TTC549 (cell line): ENCODE measurements at regions not wholly inside any gene's neighbourhood (a gene's known extent, or its start where the extent isn't known, plus 50 kb on each side); places are given as distances from the start of the nearest gene placed in this dataset.

Experiments
- FAIRE-seq: peaks from 2 replicates; lab custom pipeline; 2012; peaks lifted over from hg19 to GRCh38; lab: Jason Lieb, UNC

DNA sequence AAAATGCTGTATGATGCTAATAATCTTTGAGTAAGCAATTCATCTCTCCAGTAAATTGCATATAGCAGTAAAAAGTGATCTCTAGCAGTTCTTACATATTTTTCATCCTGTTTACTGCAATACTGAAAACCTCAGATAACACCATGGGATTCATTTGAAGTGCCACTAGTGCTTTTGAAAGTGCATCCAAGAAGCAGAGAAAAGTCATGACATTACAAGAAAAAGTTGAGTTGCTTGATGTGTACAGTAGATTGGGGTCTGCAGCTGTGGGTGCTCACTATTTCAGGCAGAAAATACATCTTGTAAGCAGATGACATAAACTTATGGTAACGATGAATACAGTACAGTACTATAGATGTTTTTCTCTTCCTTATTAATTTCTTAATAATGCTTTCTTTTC lies 1984.9 kb upstream of the LRRTM1 start:
- FAIRE-seq = no peak

- FAIRE-seq = no peak
These were observed 1978.5 kb upstream of the LRRTM1 start for GRCh38 chr2:82283075-82283474.

DNA sequence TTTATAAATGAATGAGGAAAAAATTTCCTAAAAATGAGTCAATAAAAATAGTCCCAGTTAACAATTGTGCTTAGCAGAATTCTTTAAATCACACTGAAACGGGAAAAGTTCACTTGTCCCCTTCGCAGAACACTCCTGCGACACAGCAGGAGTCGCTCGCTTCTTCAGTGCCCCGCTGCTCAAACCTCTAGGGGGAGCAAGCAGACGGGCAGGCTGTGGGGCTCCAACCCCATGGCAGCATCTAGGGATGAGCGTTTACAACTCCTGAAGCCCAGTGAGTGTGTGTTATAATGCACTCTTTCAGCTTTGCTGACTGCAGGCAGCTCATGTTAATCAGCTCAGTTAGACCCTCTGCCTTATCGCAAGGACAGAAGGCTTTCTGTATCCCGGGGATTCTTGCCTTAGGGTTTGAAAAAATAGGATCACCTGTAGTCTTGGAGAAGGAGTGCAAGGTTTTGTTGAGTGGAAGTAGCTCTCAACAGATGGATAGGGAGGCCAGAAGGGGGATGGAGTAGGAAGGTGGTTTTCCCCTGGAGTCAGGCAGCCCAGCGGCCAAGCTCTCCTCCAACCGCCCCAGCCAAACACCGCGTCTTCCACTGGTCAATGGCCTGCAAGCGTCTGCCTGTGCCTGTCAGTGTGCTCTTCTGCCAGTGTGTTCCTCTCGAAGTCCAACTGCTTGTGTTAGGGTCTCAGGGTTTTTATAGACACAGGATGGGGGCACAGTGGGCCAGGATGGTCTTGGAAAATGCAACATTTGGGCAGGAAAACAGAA lies 1977.7 kb upstream of the LRRTM1 start:
- no peak for FAIRE-seq

DNA sequence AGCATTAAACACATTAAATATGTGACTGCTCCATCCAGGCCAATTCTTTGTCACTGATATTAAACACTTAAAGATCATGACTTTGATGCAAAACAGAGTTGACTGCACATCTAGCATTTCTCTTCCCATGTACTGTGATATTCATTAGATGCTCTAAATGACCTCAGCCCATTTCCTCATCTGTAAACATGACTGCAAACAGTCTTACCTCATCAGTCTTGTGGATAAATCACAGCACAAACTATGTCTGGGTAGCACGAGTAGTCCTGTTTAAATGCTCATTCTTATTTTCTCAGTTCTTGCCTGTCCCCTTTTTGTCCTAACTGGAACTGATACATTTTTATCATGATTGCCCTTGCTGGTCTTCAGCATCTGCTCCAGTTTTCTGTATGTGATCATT lies 1974.8 kb upstream of the LRRTM1 start:
- no peak for FAIRE-seq

DNA sequence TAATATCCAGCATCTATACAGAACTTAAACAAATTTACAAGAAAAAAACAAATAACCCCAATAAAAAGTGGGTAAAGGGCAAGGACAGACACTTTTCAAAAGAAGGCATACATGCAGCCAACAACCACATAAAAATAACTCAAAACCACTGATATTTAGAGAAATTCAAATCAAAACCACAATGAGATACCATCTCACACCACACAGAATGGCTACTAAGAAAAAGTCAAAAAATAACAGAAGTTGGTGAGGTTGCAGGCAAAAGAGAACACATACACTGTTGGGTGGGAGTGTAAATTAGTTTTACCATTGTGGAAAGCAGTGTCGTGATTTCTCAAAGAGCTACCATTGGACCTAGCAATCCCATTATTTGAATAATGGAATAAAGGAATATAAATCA lies 1973.9 kb upstream of the LRRTM1 start:
- FAIRE-seq = no peak

- FAIRE-seq = no peak
These were observed 1971.0 kb upstream of the LRRTM1 start for GRCh38 chr2:82275599-82275998.

GRCh38 chr2:82268446-82268845 lies 1963.9 kb upstream of the LRRTM1 start:
- no peak for FAIRE-seq

DNA sequence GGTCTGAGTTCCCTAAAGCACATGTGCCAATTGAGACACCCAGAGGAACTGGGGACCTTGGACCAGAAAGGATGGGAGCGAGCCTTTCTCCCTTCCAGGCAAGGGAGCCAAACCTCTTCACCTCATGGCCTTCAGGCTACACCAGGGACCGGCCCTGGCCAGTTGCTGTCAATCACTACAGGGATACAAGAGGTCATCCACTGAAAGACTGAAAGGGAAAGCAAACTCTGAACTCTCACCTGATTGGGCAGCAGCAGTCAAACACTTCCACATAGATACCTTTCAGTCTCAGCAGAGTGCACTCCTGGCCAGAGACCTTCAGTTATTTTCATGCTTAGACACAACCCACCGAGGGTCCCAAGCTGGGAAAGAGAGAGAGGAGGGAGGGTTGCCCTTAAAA lies 1956.0 kb upstream of the LRRTM1 start:
- FAIRE-seq = no peak

GRCh38 chr2:82259551-82259950 lies 1955.0 kb upstream of the LRRTM1 start:
- no peak for FAIRE-seq

- FAIRE-seq = no peak
These were observed 1953.4 kb upstream of the LRRTM1 start for GRCh38 chr2:82257796-82258555.

GRCh38 chr2:82256983-82257632 lies 1952.6 kb upstream of the LRRTM1 start:
- FAIRE-seq = no peak

- no peak for FAIRE-seq
These were observed 1951.7 kb upstream of the LRRTM1 start for GRCh38 chr2:82256288-82256687.

DNA sequence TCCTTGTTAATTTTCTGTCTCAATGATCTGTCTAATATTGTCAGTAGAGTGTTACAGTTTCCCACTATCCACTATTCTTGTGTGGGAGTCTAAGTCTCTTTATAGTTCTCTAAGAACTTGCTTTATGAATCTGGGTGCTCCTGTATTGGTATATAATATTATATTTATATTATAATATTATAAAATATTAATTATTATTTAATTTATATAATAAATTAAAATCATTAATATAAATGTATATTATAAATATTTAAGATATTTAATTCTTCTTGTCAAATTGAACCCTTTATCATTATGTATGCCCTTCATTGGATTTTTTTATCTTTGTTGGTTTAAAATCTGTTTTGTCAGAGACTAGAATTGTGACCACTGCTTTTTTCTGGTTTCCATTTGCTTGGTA lies 1950.2 kb upstream of the LRRTM1 start:
- FAIRE-seq = peak; percentile 43

DNA sequence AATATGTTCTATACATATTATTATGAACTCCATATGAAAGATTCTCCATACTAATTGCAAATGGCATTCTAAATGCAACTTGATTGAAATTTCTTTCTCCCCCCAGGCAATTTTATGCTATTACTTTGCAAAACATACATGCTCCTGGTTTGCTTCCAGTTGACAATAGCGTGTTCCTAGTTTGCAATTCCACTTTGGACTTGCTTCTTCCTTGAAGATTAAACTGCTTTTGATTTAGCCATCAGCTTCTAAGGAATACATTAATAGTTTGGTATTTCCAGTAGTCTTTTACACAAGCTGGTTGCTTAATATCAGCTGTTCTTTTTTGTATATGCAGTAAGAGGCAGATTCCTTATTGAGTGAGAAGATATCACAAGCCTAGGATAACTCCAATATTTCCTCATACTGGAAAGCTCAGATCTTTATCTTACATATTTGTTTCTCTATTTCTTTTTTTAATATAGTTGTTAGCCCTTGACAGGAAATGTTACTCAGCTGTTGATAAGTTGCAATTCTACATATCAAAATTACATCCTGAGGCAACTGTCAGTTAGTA lies 1941.7 kb upstream of the LRRTM1 start:
- no peak for FAIRE-seq

DNA sequence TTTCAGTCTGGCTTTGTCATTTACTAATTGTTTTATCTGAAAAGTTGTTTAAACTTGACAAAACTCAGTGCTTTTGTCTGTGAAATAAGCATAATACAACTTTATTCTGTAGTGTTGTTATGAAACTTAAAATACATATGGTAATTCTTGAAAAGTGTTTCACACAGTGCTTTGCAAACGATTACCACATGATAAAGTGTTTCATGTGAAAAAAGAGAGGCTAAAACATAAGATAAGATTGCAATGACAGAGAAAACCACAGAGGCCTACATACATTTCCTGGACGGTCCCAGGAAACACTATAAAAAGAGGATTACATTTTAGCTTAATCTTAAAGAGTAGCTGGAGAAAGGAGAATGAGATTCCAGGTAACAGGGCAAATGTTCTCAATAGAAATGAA lies 1934.6 kb upstream of the LRRTM1 start:
- FAIRE-seq = no peak

DNA sequence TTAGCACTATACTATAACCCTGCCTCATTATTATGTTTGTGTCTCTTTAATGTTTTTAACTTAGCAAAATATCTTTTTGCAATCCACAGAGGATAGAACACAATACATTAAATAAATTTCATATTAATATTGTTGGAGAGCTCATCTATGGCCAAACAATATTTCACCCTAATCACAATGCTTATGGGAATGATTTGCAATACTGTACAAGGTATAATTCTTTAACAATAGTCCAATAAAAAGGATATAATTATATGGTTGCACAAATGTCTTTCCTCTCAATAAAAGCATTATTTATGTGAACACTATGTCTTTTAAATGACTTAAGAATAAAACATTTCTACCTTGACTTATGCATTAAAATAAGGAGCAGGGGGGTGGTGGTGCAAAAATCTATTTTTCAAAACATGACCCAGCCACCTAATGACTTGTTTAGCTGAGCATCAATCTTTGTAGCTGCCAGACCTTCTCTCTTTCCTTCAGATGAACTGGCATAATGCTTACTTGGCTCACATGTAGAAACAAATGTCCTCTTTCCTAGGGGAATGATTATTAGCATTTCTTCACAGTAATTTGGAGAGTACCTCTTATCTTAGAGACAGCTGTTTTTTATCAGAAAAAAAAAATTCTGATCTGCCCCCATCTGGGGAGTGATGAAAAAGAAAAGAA lies 1933.6 kb upstream of the LRRTM1 start:
- no peak for FAIRE-seq

DNA sequence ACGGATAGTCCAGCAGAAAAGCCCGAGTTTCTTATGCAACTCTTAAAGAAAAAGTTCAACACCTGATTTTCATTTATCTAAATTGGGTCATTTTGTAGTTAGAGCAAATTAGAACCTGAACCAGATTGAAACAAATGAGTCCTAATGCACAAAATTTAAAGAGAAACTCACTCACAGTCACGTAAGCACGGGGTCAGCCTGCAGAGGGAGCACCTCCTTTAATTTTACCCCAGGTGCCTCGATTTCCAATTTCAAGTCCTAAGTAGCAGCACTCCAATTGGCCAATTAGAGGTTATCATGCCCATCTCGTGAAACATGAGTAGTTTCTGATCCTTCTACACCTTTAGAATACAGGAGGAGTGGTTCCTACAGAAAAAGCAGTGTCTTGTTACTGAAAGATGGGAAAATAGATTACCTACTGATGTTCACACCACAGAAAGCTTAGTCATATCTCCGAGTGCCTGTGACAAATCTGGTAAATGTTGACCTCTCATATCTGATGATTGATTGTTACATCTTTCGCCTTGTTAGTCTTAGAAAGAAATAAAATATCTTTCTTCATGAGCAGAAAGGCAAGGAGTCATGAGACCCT lies 1929.8 kb upstream of the LRRTM1 start:
- no peak for FAIRE-seq

- FAIRE-seq = no peak
These were observed 1929.3 kb upstream of the LRRTM1 start for GRCh38 chr2:82233806-82234205.

GRCh38 chr2:82230406-82230805 lies 1925.9 kb upstream of the LRRTM1 start:
- FAIRE-seq = no peak

- no peak for FAIRE-seq
These were observed 1921.9 kb upstream of the LRRTM1 start for GRCh38 chr2:82226441-82226840.

DNA sequence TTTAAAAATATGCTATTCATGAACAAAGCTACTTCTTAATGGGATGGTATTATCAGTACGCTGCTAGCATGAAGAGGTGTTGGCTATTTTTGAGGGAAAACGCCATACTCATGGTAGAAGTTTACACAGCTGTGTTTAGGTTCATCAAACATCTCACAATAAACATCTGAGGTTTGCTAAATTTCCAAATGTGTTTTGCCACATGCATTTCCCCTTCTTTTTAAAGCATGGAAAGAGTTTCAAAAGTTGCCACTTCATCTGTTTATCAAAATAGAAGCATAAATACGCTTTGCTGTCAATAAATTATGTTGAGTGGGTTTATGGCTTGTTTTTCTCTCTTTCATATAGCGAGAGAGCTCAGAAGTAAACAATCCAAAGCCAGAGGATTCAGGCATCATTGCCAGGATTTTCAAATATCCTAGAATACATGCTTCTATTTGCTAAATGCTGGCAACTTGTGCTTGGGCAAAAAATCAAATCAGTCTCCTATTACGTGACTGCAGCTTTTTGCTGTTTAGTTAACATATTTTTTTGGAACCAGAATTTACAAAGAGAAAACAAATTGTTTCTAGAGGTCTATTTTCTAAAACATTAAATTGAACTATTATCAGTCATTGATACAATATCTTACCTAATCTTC lies 1919.9 kb upstream of the LRRTM1 start:
- FAIRE-seq = no peak

DNA sequence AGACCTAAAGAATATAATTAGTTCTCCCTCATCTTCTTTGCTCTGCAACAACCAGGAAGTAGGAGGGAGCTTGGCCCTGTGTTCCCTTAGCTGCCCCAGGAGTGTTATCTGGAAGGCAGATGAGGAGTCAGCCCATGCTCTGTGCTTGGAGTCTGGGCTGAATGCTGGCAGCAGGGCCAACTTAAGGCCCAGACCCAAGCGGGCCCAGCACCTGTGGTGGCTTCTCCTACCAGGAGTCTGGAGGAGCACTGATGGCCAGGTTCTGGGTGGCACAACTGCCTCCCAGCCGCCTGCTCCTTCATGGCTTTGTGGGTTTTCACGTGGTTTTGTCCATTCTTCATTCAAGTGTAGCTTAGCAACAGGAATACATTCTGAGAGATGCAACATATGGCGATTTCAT lies 1910.7 kb upstream of the LRRTM1 start:
- FAIRE-seq = no peak
